Kidney epithelial cell (primary cell): ENCODE measurements at regions not wholly inside any gene's neighbourhood (a gene's known extent, or its start where the extent isn't known, plus 50 kb on each side); places are given as distances from the start of the nearest gene placed in this dataset.

Source experiments
- DNase-seq: peaks from one replicate; pipeline ENCODE4 v3.0.0-alpha.2; 2010; ENCODE audit warnings: low read depth
- H3K27me3 ChIP-seq: 2 replicates; pipeline ENCODE4 v1.6.0; 2011; ENCODE audit warnings: low read length; ENCODE audit not compliant: control insufficient read depth, insufficient read depth
- H3K36me3 ChIP-seq: 2 replicates; pipeline ENCODE4 v1.5.1; 2011; ENCODE audit warnings: low read length; ENCODE audit not compliant: control insufficient read depth, insufficient read depth
- H3K4me3 ChIP-seq: 2 replicates; pipeline ENCODE4 v1.5.1; 2011; ENCODE audit warnings: low read depth, mild to moderate bottlenecking, control low read depth, low read length
- CTCF ChIP-seq: IDR thresholded peaks from 2 replicates; pipeline ENCODE4 v1.5.1; 2011; ENCODE audit warnings: mild to moderate bottlenecking, moderate library complexity, low read length, control low read depth, inconsistent platforms; ENCODE audit not compliant: insufficient read depth, poor library complexity, severe bottlenecking

GRCh38 chr14:43418324-43418723, 1088.8 kb downstream of the FSCB start:
- no peaks in the 10 kb centered on the region for H3K27me3 ChIP-seq
- H3K4me3 ChIP-seq, result no peak overlapping the region
- no peaks in the 10 kb centered on the region for H3K36me3 ChIP-seq
- DNase-seq, result no peak
- no peak for TF ChIP-seq CTCF

- Histone ChIP-seq H3K36me3 (no peaks in the 10 kb centered on the region), H3K27me3 (no peaks in the 10 kb centered on the region), H3K4me3 (no peak overlapping the region)
- TF ChIP-seq CTCF, result no peak
- no peak for DNase-seq
Measured at GRCh38 chr14:43413084-43413483, 1094.0 kb downstream of the FSCB start.

- no peaks in the 10 kb centered on the region for H3K36me3 ChIP-seq
- H3K4me3 ChIP-seq, result no peak overlapping the region
- no peaks in the 10 kb centered on the region for H3K27me3 ChIP-seq
- TF ChIP-seq CTCF, result no peak
- no peak for DNase-seq
Measured at GRCh38 chr14:43411841-43412240, 1095.2 kb downstream of the FSCB start.

GRCh38 chr14:43410631-43411030, 1096.5 kb downstream of the FSCB start:
- Histone ChIP-seq H3K36me3 (no peaks in the 10 kb centered on the region), H3K27me3 (no peaks in the 10 kb centered on the region), H3K4me3 (no peak overlapping the region)
- TF ChIP-seq CTCF, result no peak
- no peak for DNase-seq

- H3K4me3 ChIP-seq, result no peak overlapping the region
- no peak for TF ChIP-seq CTCF
- no peaks in the 10 kb centered on the region for H3K36me3 ChIP-seq
- H3K27me3 ChIP-seq, result no peaks in the 10 kb centered on the region
- DNase-seq, result no peak
Measured at GRCh38 chr14:43408472-43408871, 1098.6 kb downstream of the FSCB start.

GRCh38 chr14:43407706-43408105, 1099.4 kb downstream of the FSCB start:
- no peak for DNase-seq
- no peak overlapping the region for H3K4me3 ChIP-seq
- no peaks in the 10 kb centered on the region for H3K36me3 ChIP-seq
- H3K27me3 ChIP-seq, result no peaks in the 10 kb centered on the region
- no peak for TF ChIP-seq CTCF
